AG04450 (cell line): ENCODE measurements at regions not wholly inside any gene's neighbourhood (a gene's known extent, or its start where the extent isn't known, plus 50 kb on each side); places are given as distances from the start of the nearest gene placed in this dataset.

Experiments used
- CTCF ChIA-PET: fragments of 300-600, 350-600 bp; formaldehyde crosslinking; extraction: SDS; loops from one replicate; lab custom pipeline; 2022; ENCODE audit warnings: antibody characterized with exemption, inconsistent platforms; lab: Charles Lee
- POLR2A ChIA-PET: fragments of 350-600 bp; formaldehyde crosslinking; extraction: SDS; loops from one replicate; lab custom pipeline; 2021; ENCODE audit warnings: antibody characterized with exemption, inconsistent platforms; lab: Yijun Ruan, JAX
- DNase-seq: peaks from one replicate; pipeline ENCODE4 v3.0.0-alpha.2; 2011; ENCODE audit warnings: low read depth, low spot score
- H3K27ac ChIP-seq: one replicate; pipeline ENCODE4 v1.5.1; 2012; ENCODE audit warnings: low read depth, low read length, control low read depth
- H3K27me3 ChIP-seq: one replicate; pipeline ENCODE4 v1.6.0; 2012; ENCODE audit warnings: low read length; ENCODE audit not compliant: control insufficient read depth, insufficient read depth
- H3K4me3 ChIP-seq: 2 replicates; pipeline ENCODE4 v1.5.1; 2011; ENCODE audit warnings: mild to moderate bottlenecking, low read depth, low read length, control low read depth
- H3K9me3 ChIP-seq: 2 replicates; pipeline ENCODE4 v1.5.1; 2012; ENCODE audit warnings: low read length; ENCODE audit not compliant: control insufficient read depth, insufficient read depth
- TF ChIP-seq, protein P1 (sequence below): IDR thresholded peaks from 2 replicates; pipeline ENCODE4 v1.5.1; 2011; ENCODE audit warnings: low read depth, low read length, control low read depth, inconsistent platforms

GRCh38 chr10:44806950-44807349 is 104.2 kb upstream of the TMEM72 start:
- ChIA-PET POLR2A (no interaction called here), CTCF (interaction anchor here (0.7 kb wide), 1 partner anchor 220 kb away, joined by 3 read pairs; no protein-coding TSS in a partner anchor)
- Histone ChIP-seq H3K27ac (no peak overlapping the region), H3K9me3 (no peaks in the 10 kb centered on the region), H3K4me3 (no peak overlapping the region), H3K27me3 (no peaks in the 10 kb centered on the region)
- no peak for DNase-seq
- TF ChIP-seq, protein P1, sequence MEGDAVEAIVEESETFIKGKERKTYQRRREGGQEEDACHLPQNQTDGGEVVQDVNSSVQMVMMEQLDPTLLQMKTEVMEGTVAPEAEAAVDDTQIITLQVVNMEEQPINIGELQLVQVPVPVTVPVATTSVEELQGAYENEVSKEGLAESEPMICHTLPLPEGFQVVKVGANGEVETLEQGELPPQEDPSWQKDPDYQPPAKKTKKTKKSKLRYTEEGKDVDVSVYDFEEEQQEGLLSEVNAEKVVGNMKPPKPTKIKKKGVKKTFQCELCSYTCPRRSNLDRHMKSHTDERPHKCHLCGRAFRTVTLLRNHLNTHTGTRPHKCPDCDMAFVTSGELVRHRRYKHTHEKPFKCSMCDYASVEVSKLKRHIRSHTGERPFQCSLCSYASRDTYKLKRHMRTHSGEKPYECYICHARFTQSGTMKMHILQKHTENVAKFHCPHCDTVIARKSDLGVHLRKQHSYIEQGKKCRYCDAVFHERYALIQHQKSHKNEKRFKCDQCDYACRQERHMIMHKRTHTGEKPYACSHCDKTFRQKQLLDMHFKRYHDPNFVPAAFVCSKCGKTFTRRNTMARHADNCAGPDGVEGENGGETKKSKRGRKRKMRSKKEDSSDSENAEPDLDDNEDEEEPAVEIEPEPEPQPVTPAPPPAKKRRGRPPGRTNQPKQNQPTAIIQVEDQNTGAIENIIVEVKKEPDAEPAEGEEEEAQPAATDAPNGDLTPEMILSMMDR = no peak

- CTCF ChIA-PET = interaction anchor here (0.7 kb wide), 1 partner anchor 221 kb away, joined by 3 read pairs; no protein-coding TSS in a partner anchor
- Histone ChIP-seq H3K4me3 (no peak overlapping the region), H3K27me3 (no peaks in the 10 kb centered on the region), H3K27ac (no peak overlapping the region), H3K9me3 (no peaks in the 10 kb centered on the region)
- TF ChIP-seq, protein P1 = no peak
- POLR2A ChIA-PET = no interaction called here
- DNase-seq = no peak
Observed at GRCh38 chr10:44807451-44807850, 103.7 kb upstream of the TMEM72 start.

- H3K9me3 ChIP-seq = no peaks in the 10 kb centered on the region
- H3K27ac ChIP-seq = no peak overlapping the region
- TF ChIP-seq, protein P1 = peak; percentile 42
- H3K4me3 ChIP-seq = no peak overlapping the region
- ChIA-PET CTCF (no interaction called here), POLR2A (no interaction called here)
- DNase-seq = no peak
- no peaks in the 10 kb centered on the region for H3K27me3 ChIP-seq
Observed at GRCh38 chr10:44809647-44810046, 101.5 kb upstream of the TMEM72 start.

DNA sequence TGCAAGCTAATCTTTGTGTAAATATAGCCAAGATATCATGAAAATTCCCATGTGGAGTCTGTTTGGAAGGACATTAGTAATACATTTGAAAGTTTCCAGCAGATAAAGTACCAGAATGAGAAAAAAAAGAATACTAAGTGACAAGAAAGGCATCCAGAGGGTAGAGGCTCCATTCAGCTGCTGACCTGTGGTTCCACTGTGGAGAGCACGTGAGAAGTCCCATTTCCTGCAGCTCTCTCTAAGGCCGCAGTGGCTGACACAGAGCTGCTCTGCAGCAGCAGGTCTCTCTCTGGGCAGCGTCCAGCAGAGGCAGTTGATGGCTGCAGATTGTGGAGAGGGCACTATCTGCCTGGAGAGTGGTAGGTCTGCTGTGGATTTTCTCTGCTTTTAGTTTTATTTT is 100.1 kb upstream of the TMEM72 start:
- Histone ChIP-seq H3K9me3 (no peaks in the 10 kb centered on the region), H3K4me3 (no peak overlapping the region), H3K27ac (no peak overlapping the region), H3K27me3 (no peaks in the 10 kb centered on the region)
- CTCF ChIA-PET = interaction anchor here (0.9 kb wide), 1 partner anchor 77 kb away, joined by 3 read pairs; no protein-coding TSS in a partner anchor
- TF ChIP-seq, protein P1 = no peak
- no peak for DNase-seq
- POLR2A ChIA-PET = interaction anchor here (0.8 kb wide), 1 partner anchor 394 kb away, joined by 5 read pairs; no protein-coding TSS in a partner anchor

DNA sequence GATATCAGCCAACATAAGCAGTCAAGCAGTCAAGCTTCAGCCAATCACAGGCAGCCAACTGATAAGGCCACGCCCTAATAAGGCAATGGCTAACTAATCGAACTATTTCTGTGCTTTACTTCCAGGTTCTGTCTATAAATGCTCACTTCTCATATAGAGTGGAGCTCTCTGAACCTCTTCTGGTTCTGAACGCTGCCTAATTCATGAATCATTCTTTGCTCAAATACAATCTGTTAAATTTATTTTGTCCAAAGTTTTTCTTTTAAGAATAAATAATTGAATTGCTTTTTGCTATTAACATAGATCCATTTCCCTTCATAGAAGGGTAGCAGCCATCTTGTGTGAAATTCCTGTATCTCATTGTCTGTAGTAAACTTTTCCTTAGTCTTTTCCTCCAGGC is 97.9 kb upstream of the TMEM72 start:
- CTCF ChIA-PET = no interaction called here
- no peaks in the 10 kb centered on the region for H3K27me3 ChIP-seq

More for the DNA sequence above, 97.9 kb upstream of the TMEM72 start:
- Histone ChIP-seq H3K4me3 (no peak overlapping the region), H3K9me3 (no peaks in the 10 kb centered on the region), H3K27ac (no peak overlapping the region)
- POLR2A ChIA-PET = no interaction called here
- DNase-seq = no peak
- TF ChIP-seq, protein P1 = no peak
